ENCODE measurements at regions not wholly inside any gene's neighbourhood (a gene's known extent, or its start where the extent isn't known, plus 50 kb on each side); places are given as distances from the start of the nearest gene placed in this dataset.

- TF ChIP-seq CTCF (IDR thresholded peaks at IDR 0.05) (no peak), POLR2A (IDR thresholded peaks at IDR 0.05) (no peak)
Measured at GRCh38 chr13:54183728-54184127, 1155.1 kb downstream of the OLFM4 start.

Measured in thyroid gland (tissue), 4 donors.